ENCODE measurements at regions not wholly inside any gene's neighbourhood (a gene's known extent, or its start where the extent isn't known, plus 50 kb on each side); places are given as distances from the start of the nearest gene placed in this dataset.
A peak's percentile ranks its signal among the peaks of the same experiment; 100 is the strongest.

GRCh38 chr15:95160316-95160715, 929.0 kb downstream of the MCTP2 start:
- no peak for DNase-seq

GRCh38 chr15:95162069-95162468, 930.7 kb downstream of the MCTP2 start:
- no peak for DNase-seq

GRCh38 chr15:95162531-95162930, 931.2 kb downstream of the MCTP2 start:
- DNase-seq = no peak

- DNase-seq = peak; percentile 50
Observed at GRCh38 chr15:95162967-95163531, 931.7 kb downstream of the MCTP2 start.

- no peak for DNase-seq
Observed at GRCh38 chr15:95168152-95168551, 936.8 kb downstream of the MCTP2 start.

GRCh38 chr15:95168951-95169431, 937.6 kb downstream of the MCTP2 start:
- no peak for DNase-seq

GRCh38 chr15:95169541-95170459, 938.4 kb downstream of the MCTP2 start:
- peak; percentile 14 for DNase-seq

- DNase-seq = no peak
Observed at GRCh38 chr15:95170561-95171380, 939.4 kb downstream of the MCTP2 start.

GRCh38 chr15:95171564-95171963, 940.2 kb downstream of the MCTP2 start:
- DNase-seq = no peak

GRCh38 chr15:95174301-95175259, 943.2 kb downstream of the MCTP2 start:
- no peak for DNase-seq

GRCh38 chr15:95175914-95176658, 944.7 kb downstream of the MCTP2 start:
- DNase-seq = no peak

- DNase-seq = no peak
Observed at GRCh38 chr15:95176794-95177577, 945.6 kb downstream of the MCTP2 start.

- DNase-seq = no peak
Observed at GRCh38 chr15:95180530-95180929, 949.2 kb downstream of the MCTP2 start.

- DNase-seq = no peak
Observed at GRCh38 chr15:95182091-95182490, 950.7 kb downstream of the MCTP2 start.

- DNase-seq = no peak
Observed at GRCh38 chr15:95192923-95193322, 961.6 kb downstream of the MCTP2 start.

- DNase-seq = no peak
Observed at GRCh38 chr15:95194746-95195145, 963.4 kb downstream of the MCTP2 start.

- peak; percentile 39 for DNase-seq
Observed at GRCh38 chr15:95196176-95196915, 965.0 kb downstream of the MCTP2 start.

GRCh38 chr15:95202569-95203349, 971.4 kb downstream of the MCTP2 start:
- no peak for DNase-seq

GRCh38 chr15:95205077-95205476, 973.7 kb downstream of the MCTP2 start:
- no peak for DNase-seq
